Fibroblast of upper back skin (primary cell): ENCODE measurements at regions not wholly inside any gene's neighbourhood (a gene's known extent, or its start where the extent isn't known, plus 50 kb on each side); places are given as distances from the start of the nearest gene placed in this dataset.
"Not testable (repeated sequence)": the region's sequence is repeated elsewhere in the genome, so short reads cannot be mapped to it uniquely, and the experiment has no call there.

Experiments
- DNase-seq: peaks from one replicate; pipeline ENCODE4 v3.0.0-alpha.2; 2013

DNA sequence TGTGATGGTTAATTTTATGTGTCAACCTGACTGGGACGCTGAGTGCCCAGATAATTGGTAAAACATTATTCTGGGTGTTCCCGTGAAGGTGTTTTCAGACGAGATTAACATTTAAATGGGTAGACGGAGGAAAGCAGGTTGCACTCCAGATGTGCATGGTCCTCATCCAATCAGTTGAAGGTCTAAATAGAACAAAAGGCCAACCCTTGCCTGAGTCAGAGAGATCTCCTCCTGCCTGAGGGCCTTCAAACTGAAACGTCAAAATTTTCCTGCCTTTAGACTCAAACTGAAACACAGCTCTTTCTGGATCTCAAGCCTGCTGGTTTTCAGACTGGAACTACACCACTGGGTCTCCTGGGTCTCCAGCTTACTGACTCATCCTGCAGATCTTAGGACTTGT lies 73.5 kb downstream of the NPIPA8 start:
- not testable (repeated sequence) for DNase-seq

DNA sequence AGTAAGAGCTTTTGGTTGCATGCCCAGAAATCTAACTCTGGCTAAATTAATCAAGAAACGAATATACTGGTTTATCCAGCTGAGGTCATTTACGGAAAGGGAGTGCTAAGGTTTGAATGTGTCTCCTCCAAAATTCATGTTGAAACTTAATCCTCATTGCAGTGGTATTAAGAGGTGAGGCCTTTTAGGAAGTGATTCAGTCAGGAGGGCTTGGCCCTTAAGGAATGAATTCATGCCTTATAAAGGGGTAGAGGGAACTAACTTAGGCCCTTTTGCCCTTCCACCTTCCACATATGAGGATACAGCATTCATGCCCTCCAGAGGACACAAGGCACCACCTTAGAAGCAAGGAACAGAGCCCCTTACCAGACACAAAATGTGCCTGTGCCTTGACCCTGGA lies 74.7 kb downstream of the NPIPA8 start:
- not testable (repeated sequence) for DNase-seq

GRCh38 chr16:18259496-18260176 lies 76.9 kb downstream of the NPIPA8 start:
- not testable (repeated sequence) for DNase-seq

- not testable (repeated sequence) for DNase-seq
Measured at GRCh38 chr16:18252943-18253342, 83.6 kb downstream of the NPIPA8 start.

GRCh38 chr16:18230505-18230904 lies 106.0 kb downstream of the NPIPA8 start:
- not testable (repeated sequence) for DNase-seq

DNA sequence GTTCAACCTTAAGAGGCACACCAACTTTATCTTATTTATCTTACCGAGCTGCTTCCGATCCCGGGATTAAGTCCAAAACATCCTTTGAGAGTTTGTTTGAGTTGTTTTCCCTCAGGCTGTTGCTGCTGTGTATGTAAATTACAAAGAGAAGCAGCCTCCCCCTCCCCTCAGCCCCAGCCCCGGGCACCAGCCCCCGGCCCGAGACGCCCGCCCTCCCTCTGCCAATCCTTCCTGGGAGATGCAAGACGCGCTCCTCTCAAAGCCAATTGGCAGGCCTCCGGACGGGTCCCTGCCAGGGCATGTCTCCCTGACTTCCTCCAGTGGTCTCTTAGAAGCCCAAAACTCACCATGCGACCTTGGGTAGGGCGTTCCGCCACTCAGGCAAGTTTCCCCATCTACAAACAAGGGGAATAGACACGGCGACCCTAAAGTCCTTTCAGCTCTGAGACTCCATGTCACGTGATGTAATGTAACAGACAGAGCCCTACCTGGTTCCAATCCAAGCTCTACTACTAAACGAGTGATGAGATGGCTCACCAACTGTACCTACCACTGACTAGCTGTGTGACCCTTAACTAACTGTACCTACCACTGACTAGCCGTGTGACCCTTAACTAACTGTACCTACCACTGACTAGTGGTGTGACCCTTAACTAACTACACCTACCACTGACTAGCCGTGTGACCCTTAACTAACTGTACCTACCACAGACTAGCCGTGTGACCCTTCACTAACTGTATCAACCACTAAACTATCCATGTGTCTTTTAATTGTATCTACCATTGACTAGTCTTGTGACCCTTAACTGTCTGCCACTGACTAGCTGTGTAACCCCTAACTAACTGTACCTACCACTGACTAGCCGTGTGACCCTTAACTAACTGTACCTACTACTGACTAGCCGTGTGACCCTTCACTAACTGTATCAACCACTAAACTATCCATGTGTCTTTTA lies 114.2 kb downstream of the NPIPA8 start:
- DNase-seq: not testable (repeated sequence)

- DNase-seq: not testable (repeated sequence)
Measured at GRCh38 chr16:18217741-18218140, 118.8 kb downstream of the NPIPA8 start.

DNA sequence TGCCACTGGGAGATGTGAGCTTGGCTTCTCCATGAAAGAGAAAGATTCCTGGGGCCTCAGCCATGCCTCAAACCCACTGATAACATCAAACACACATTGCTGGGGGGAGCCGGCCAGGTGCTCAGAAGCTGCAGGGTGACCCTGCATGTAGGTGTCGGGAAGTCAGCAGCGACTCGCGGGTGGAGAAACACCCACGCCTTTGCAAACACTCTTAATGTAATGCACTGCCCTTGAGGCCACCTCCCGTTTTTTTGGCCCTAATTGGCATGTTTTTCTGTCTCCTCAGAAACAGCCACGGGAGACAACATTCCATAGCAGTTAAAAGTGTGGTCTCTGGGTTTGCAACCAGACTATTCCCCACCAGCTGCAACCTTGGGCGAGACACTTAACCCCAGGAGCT lies 119.7 kb downstream of the NPIPA8 start:
- DNase-seq: not testable (repeated sequence)

DNA sequence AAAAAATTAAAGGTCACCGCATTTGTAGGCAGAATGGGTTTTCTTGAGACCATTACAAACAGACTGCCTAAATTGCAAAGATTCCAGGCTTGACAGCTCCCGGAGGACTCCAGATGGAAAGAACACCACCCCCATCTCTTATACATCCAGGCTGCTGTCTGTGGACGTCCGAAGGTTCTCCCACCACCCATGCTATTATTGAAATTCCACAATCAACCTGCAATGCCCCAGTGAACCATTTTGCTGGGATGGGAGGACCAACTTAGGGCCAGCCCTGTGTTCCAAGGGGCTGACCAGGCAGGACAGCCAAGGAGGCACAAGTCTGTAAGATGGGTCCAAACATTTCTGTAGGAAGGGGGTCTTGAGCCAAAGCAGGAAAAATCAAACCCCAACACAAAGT lies 122.7 kb downstream of the NPIPA8 start:
- DNase-seq: not testable (repeated sequence)

GRCh38 chr16:18211505-18211904 lies 125.0 kb downstream of the NPIPA8 start:
- DNase-seq: not testable (repeated sequence)

- DNase-seq: not testable (repeated sequence)
Measured at GRCh38 chr16:18204786-18205185, 131.8 kb downstream of the NPIPA8 start.

DNA sequence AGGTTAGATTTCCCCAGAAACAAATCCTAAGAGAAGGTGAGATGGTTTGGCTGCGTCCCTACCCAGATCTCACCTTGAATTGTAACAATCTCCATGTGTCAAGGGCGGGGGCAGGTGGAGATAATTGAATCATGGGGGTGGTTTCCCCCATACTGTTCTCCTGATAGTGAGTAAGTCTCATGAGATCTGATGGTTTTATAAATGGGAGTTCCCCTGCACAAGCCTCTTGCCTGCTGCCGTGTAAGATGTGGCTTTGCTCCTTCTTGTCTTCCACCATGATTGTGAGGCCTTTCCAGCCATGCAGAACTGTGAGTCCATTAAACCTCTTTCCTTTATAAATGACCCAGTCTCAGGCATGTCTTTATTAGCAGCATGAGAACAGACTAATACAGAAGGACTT lies 132.2 kb downstream of the NPIPA8 start:
- DNase-seq: not testable (repeated sequence)

- not testable (repeated sequence) for DNase-seq
Measured at GRCh38 chr16:18201511-18201910, 135.0 kb downstream of the NPIPA8 start.

GRCh38 chr16:18192389-18192788 lies 144.1 kb downstream of the NPIPA8 start:
- not testable (repeated sequence) for DNase-seq

- DNase-seq: not testable (repeated sequence)
Measured at GRCh38 chr16:18190179-18190578, 146.4 kb downstream of the NPIPA8 start.

DNA sequence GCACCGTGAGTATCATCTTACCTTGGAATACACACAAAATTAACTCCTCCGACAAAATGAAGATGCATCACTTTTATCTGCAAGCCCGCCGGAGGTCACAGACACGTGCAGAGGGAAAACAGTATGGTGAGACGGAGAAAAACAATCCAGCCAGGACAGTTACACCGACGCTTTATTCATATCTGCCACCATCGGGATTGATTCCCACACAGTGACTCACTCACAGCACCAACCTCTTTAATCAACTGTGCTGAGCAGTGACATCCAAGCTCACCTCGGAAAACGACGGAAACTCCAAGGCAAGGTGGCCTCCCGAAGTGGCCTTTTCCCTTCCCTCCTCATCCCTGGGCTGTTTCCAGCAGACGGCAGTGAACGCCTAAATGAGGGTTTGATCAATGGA lies 151.8 kb downstream of the NPIPA8 start:
- DNase-seq: not testable (repeated sequence)

DNA sequence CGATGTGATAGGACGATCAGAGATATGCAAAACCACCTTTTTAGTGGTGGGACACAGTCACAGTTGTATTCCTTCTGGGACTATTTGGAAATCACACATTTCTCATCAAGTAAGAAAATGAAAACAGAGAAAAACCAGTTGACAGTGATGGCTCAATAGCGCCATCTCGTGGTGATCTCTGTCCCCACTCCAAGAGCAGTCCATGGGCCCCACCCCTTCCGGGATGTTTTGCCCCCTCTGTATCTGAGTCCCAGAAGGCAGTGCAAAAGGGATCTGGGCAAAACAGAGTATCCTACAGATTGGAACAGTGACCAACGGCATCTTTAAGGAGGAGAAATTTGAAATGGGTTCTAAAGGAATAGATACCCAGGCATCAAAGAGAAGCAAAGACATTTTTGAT lies 155.5 kb downstream of the NPIPA8 start:
- DNase-seq: not testable (repeated sequence)

GRCh38 chr16:18173945-18174497 lies 162.5 kb downstream of the NPIPA8 start:
- not testable (repeated sequence) for DNase-seq

GRCh38 chr16:18162293-18162692 lies 174.2 kb downstream of the NPIPA8 start:
- not testable (repeated sequence) for DNase-seq

- not testable (repeated sequence) for DNase-seq
Measured at GRCh38 chr16:18161224-18161623, 175.3 kb downstream of the NPIPA8 start.

DNA sequence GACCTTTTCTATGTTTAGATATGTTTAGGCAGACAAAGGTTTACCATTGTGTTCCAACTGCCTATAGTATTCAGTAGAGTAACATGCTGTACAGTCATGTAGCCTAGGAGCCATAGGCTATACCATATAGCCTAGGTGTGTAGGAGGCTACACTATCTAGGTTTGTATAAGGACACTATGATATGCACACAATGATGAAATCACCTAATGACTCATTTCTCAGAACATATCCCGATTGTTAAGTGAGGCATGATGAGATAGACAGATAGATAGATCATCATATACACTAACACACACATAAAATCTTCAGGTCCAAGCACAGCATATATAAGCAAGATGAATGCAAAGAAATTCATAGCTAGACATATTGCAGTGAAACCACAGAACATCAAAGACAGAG lies 177.4 kb downstream of the NPIPA8 start:
- not testable (repeated sequence) for DNase-seq

- not testable (repeated sequence) for DNase-seq
Measured at GRCh38 chr16:18157854-18158253, 178.7 kb downstream of the NPIPA8 start.

- DNase-seq: not testable (repeated sequence)
Measured at GRCh38 chr16:18152832-18153231, 183.7 kb downstream of the NPIPA8 start.
